GM19035 (cell line): ENCODE measurements at regions not wholly inside any gene's neighbourhood (a gene's known extent, or its start where the extent isn't known, plus 50 kb on each side); places are given as distances from the start of the nearest gene placed in this dataset.
"Not testable (repeated sequence)": the region's sequence is repeated elsewhere in the genome, so short reads cannot be mapped to it uniquely, and the experiment has no call there.

Experiments
- ATAC-seq: cut with Tn5 transposase; IDR thresholded peaks from one replicate; pipeline ENCODE4 v1.9.1; 2021; ENCODE audit not compliant: unreplicated experiment

GRCh38 chr4:66339007-66339406 is 668.7 kb upstream of the EPHA5 start:
- no peak for ATAC-seq

- no peak for ATAC-seq
These were observed 661.5 kb upstream of the EPHA5 start for GRCh38 chr4:66331761-66332160.

GRCh38 chr4:66330125-66330524 is 659.8 kb upstream of the EPHA5 start:
- ATAC-seq, result no peak

- no peak for ATAC-seq
These were observed 658.7 kb upstream of the EPHA5 start for GRCh38 chr4:66328803-66329574.

GRCh38 chr4:66307641-66308438 is 637.6 kb upstream of the EPHA5 start:
- no peak for ATAC-seq

- no peak for ATAC-seq
These were observed 630.1 kb upstream of the EPHA5 start for GRCh38 chr4:66300336-66300934.

- no peak for ATAC-seq
These were observed 628.3 kb upstream of the EPHA5 start for GRCh38 chr4:66298569-66298968.

GRCh38 chr4:66297703-66298102 is 627.4 kb upstream of the EPHA5 start:
- ATAC-seq, result no peak

- no peak for ATAC-seq
These were observed 624.3 kb upstream of the EPHA5 start for GRCh38 chr4:66294638-66295037.

- no peak for ATAC-seq
These were observed 614.7 kb upstream of the EPHA5 start for GRCh38 chr4:66284991-66285451.

- no peak for ATAC-seq
These were observed 608.8 kb upstream of the EPHA5 start for GRCh38 chr4:66279084-66279483.

GRCh38 chr4:66275411-66276038 is 605.2 kb upstream of the EPHA5 start:
- ATAC-seq, result no peak

- ATAC-seq, result no peak
These were observed 602.8 kb upstream of the EPHA5 start for GRCh38 chr4:66273110-66273509.

GRCh38 chr4:66270356-66270755 is 600.1 kb upstream of the EPHA5 start:
- not testable (repeated sequence) for ATAC-seq

- not testable (repeated sequence) for ATAC-seq
These were observed 596.3 kb upstream of the EPHA5 start for GRCh38 chr4:66266554-66266953.

- ATAC-seq, result no peak
These were observed 595.7 kb upstream of the EPHA5 start for GRCh38 chr4:66266035-66266434.

GRCh38 chr4:66252291-66252690 is 582.0 kb upstream of the EPHA5 start:
- no peak for ATAC-seq

- no peak for ATAC-seq
These were observed 576.4 kb upstream of the EPHA5 start for GRCh38 chr4:66246643-66247042.

- no peak for ATAC-seq
These were observed 565.6 kb upstream of the EPHA5 start for GRCh38 chr4:66235876-66236275.

GRCh38 chr4:66229885-66230284 is 559.6 kb upstream of the EPHA5 start:
- ATAC-seq, result no peak

- ATAC-seq, result no peak
These were observed 555.2 kb upstream of the EPHA5 start for GRCh38 chr4:66225539-66225938.
